CD14-positive monocyte (primary cell): ENCODE measurements at regions not wholly inside any gene's neighbourhood (a gene's known extent, or its start where the extent isn't known, plus 50 kb on each side); places are given as distances from the start of the nearest gene placed in this dataset.

Experiments
- DNase-seq, 3 donors: peaks; one replicate each; pipeline ENCODE4 v3.0.0-alpha.2; 2011 to 2022
- H2AFZ ChIP-seq: 2 replicates; pipeline ENCODE4 v1.6.0; 2012; ENCODE audit warnings: mild to moderate bottlenecking, low read depth, low read length, inconsistent platforms; ENCODE audit not compliant: insufficient read depth, poor library complexity, severe bottlenecking
- H3K27ac ChIP-seq, 2 donors: 1 replicate in 1 of 2; 2 replicates in 1 of 2; pipeline ENCODE4 v1.5.1; 2012 to 2013; ENCODE audit warnings: low read length in 2 of 2, control low read depth in 1 of 2, inconsistent platforms in 1 of 2, low read depth in 1 of 2, mild to moderate bottlenecking in 1 of 2
- H3K27me3 ChIP-seq, 2 donors: one replicate each; pipeline versions ENCODE4 v1.6.0 to v1.6.1; 2011 to 2013; ENCODE audit warnings: low read length in 2 of 2; ENCODE audit not compliant: control insufficient read depth in 2 of 2, insufficient read depth in 2 of 2
- H3K36me3 ChIP-seq, 2 donors: replicated peaks in 1 of 2; 1 replicate in 1 of 2; 2 replicates in 1 of 2; pipeline versions ENCODE4 v1.5.1 to v1.6.1; 2012 to 2013; ENCODE audit warnings: low read length in 2 of 2, control low read depth in 1 of 2, inconsistent platforms in 1 of 2, mild to moderate bottlenecking in 1 of 2; ENCODE audit not compliant: insufficient read depth in 2 of 2, control insufficient read depth in 1 of 2
- H3K4me1 ChIP-seq, 2 donors: 1 replicate in 1 of 2; 2 replicates in 1 of 2; pipeline versions ENCODE4 v1.5.1 to v1.6.1; 2012 to 2013; ENCODE audit warnings: low read length in 2 of 2, control low read depth in 1 of 2, inconsistent platforms in 1 of 2, mild to moderate bottlenecking in 1 of 2, moderate library complexity in 1 of 2; ENCODE audit not compliant: insufficient read depth in 2 of 2, control insufficient read depth in 1 of 2
- H3K4me2 ChIP-seq: replicated peaks from 2 replicates; pipeline ENCODE3; 2012; ENCODE audit warnings: low read length, moderate library complexity, mild to moderate bottlenecking; ENCODE audit not compliant: poor library complexity, severe bottlenecking; ENCODE audit errors: extremely low read depth
- H3K4me3 ChIP-seq, 3 experiments: fragments of 200-600 bp in 1 of 3; sonication (generic) in 1 of 3; replicated peaks in 1 of 3; 1 replicate in 2 of 3; 2 replicates in 1 of 3; pipeline ENCODE4 v1.5.1; 2011 to 2013; ENCODE audit warnings: low read length in 3 of 3, mild to moderate bottlenecking in 3 of 3, control low read depth in 2 of 3, low read depth in 2 of 3, inconsistent platforms in 1 of 3, moderate library complexity in 1 of 3
- H3K79me2 ChIP-seq: 2 replicates; pipeline ENCODE4 v1.6.0; 2012; ENCODE audit warnings: mild to moderate bottlenecking, control low read depth, inconsistent platforms, low read length, moderate library complexity; ENCODE audit not compliant: insufficient read depth
- H3K9ac ChIP-seq: 2 replicates; pipeline ENCODE4 v1.6.0; 2017; ENCODE audit warnings: low read length, mild to moderate bottlenecking; ENCODE audit not compliant: insufficient read depth, poor library complexity, severe bottlenecking
- H3K9me3 ChIP-seq, 2 donors: replicated peaks in 1 of 2; 1 replicate in 1 of 2; 2 replicates in 1 of 2; pipeline versions ENCODE4 v1.5.1 to v1.6.1; 2012 to 2013; ENCODE audit warnings: low read length in 2 of 2, control low read depth in 1 of 2; ENCODE audit not compliant: control insufficient read depth in 1 of 2, insufficient read depth in 1 of 2
- H4K20me1 ChIP-seq: 2 replicates; pipeline ENCODE4 v1.6.0; 2012; ENCODE audit warnings: mild to moderate bottlenecking, low read length, control low read depth, moderate library complexity; ENCODE audit not compliant: insufficient read depth
- H3K27ac Mint-ChIP-seq, 7 donors: one replicate each; pipeline ENCODE4 v1.8.0; 2020; ENCODE audit warnings: mild to moderate bottlenecking in 7 of 7, mixed read lengths in 7 of 7, moderate library complexity in 6 of 7, inconsistent platforms in 2 of 7
- H3K27me3 Mint-ChIP-seq, 3 donors: one replicate each; pipeline ENCODE4 v1.8.0; 2021 to 2022; ENCODE audit warnings: low read depth in 3 of 3, mild to moderate bottlenecking in 3 of 3, mixed read lengths in 3 of 3, moderate library complexity in 3 of 3, inconsistent platforms in 1 of 3
- H3K36me3 Mint-ChIP-seq, 2 donors: one replicate each; pipeline ENCODE4 v1.8.0; 2020; ENCODE audit warnings: mixed read lengths in 2 of 2, inconsistent platforms in 1 of 2, mild to moderate bottlenecking in 1 of 2
- H3K4me1 Mint-ChIP-seq: one replicate; pipeline ENCODE4 v1.8.0; 2020; ENCODE audit warnings: mild to moderate bottlenecking, mixed read lengths
- H3K4me3 Mint-ChIP-seq, 2 donors: one replicate each; pipeline ENCODE4 v1.8.0; 2020; ENCODE audit warnings: mild to moderate bottlenecking in 2 of 2, mixed read lengths in 2 of 2, moderate library complexity in 1 of 2
- H3K9me3 Mint-ChIP-seq, 7 donors: one replicate each; pipeline ENCODE4 v1.8.0; 2020 to 2022; ENCODE audit warnings: mixed read lengths in 7 of 7, mild to moderate bottlenecking in 6 of 7, moderate library complexity in 6 of 7, inconsistent platforms in 2 of 7
- WGBS: methylation state at CpG from one replicate; pipeline ENCODE4 v1.1.5; 2013; ENCODE audit warnings: missing lambda C conversion rate; ENCODE audit not compliant: insufficient coverage; 5-methylcytosine and 5-hydroxymethylcytosine counted together
- intact Hi-C, 2 donors: fragments of 100-400 bp; cut with micrococcal nuclease; formaldehyde crosslinking; loops; one replicate each; pipeline versions ENCODE4 v1.15.0 to v1.15.1; 2023
- TF ChIP-seq, protein P1 (sequence below): fragments of 200-600 bp; IDR thresholded peaks from one replicate; pipeline ENCODE4 v1.8.0; 2022; ENCODE audit warnings: antibody characterized with exemption, mild to moderate bottlenecking

DNA sequence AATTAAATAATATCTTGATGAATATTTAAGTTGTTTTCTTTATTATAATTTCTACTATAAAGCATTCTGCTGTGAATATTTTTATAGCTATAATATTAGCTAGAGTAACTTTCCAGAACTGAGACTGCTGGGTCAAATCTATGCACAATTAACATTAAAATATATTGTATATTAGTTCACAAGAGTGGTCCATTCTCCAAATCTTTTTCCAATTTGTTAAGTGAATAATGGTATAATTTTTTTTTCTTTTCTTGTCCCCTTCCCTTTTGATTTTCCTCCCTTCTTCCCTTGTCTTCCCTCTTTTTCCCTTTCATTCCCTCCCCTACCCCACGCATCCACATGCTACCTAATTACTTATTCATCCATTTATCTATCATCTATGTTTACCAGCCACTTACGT lies 977.5 kb downstream of the TUSC7 start:
- H3K27me3 ChIP-seq = no peaks in the 10 kb centered on the region
- no peak overlapping the region for H3K4me3 ChIP-seq
- DNase-seq = no peak
- 88% methylated on average over 1 of the region's 2 CpGs for WGBS
- no peak overlapping the region for H3K4me3 Mint-ChIP-seq
- H4K20me1 ChIP-seq = no peaks in the 10 kb centered on the region
- H3K36me3 Mint-ChIP-seq = no peaks in the 10 kb centered on the region
- H3K4me2 ChIP-seq = no peak overlapping the region
- H3K27ac ChIP-seq = no peak overlapping the region
- H2AFZ ChIP-seq = no peak overlapping the region
- TF ChIP-seq, protein P1, sequence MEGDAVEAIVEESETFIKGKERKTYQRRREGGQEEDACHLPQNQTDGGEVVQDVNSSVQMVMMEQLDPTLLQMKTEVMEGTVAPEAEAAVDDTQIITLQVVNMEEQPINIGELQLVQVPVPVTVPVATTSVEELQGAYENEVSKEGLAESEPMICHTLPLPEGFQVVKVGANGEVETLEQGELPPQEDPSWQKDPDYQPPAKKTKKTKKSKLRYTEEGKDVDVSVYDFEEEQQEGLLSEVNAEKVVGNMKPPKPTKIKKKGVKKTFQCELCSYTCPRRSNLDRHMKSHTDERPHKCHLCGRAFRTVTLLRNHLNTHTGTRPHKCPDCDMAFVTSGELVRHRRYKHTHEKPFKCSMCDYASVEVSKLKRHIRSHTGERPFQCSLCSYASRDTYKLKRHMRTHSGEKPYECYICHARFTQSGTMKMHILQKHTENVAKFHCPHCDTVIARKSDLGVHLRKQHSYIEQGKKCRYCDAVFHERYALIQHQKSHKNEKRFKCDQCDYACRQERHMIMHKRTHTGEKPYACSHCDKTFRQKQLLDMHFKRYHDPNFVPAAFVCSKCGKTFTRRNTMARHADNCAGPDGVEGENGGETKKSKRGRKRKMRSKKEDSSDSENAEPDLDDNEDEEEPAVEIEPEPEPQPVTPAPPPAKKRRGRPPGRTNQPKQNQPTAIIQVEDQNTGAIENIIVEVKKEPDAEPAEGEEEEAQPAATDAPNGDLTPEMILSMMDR = no peak
- H3K9me3 ChIP-seq = no peaks in the 10 kb centered on the region
- H3K27ac Mint-ChIP-seq = no peak overlapping the region
- peaks cover 0 to 2% (median 0%) of the 10 kb centered on the region in 7 donors for H3K9me3 Mint-ChIP-seq
- H3K4me1 ChIP-seq = no peaks in the 10 kb centered on the region
- H3K36me3 ChIP-seq = no peaks in the 10 kb centered on the region
- peaks cover 0 to 2% (median 1%) of the 10 kb centered on the region in 3 donors for H3K27me3 Mint-ChIP-seq
- intact Hi-C loops = no loop called here
- no peak overlapping the region for H3K9ac ChIP-seq
- H3K79me2 ChIP-seq = no peaks in the 10 kb centered on the region
- H3K4me1 Mint-ChIP-seq = no peaks in the 10 kb centered on the region

DNA sequence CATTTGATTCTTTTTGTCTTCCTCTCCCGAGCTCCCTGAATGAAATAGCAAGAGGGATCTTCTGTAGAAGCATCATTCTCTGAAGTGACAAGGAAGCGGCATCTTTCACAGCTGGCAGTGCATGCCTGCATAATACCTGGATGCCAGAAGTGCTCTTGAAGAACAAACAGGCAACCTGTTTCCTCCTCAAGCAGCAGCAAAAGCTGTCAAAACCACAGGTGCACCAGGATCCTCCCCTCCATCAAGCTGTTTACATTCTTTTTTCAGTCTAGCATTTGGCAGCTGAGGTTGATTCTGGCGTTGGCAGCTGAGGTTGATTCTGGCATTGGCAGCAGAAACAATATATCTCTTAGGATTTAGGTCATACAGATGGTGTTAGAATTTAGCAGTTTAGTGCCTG lies 979.0 kb downstream of the TUSC7 start:
- no peaks in the 10 kb centered on the region for H3K9me3 ChIP-seq
- no peak overlapping the region for H3K27ac ChIP-seq
- H3K4me2 ChIP-seq = no peak overlapping the region
- H3K9ac ChIP-seq = no peak overlapping the region
- Mint-ChIP-seq H3K27ac (no peak overlapping the region), H3K36me3 (no peaks in the 10 kb centered on the region), H3K4me1 (no peaks in the 10 kb centered on the region), H3K4me3 (no peak overlapping the region), H3K27me3 (peaks cover 0 to 2% (median 1%) of the 10 kb centered on the region in 3 donors), H3K9me3 (peaks cover 0 to 3% (median 1%) of the 10 kb centered on the region in 7 donors)
- intact Hi-C loops = no loop called here
- DNase-seq = no peak
- H2AFZ ChIP-seq = no peak overlapping the region
- WGBS = 76% methylated on average over 2 of the region's 3 CpGs
- no peaks in the 10 kb centered on the region for H3K27me3 ChIP-seq
- H3K36me3 ChIP-seq = no peaks in the 10 kb centered on the region
- TF ChIP-seq, protein P1 = no peak
- H3K79me2 ChIP-seq = no peaks in the 10 kb centered on the region
- H3K4me3 ChIP-seq = no peak overlapping the region
- no peaks in the 10 kb centered on the region for H3K4me1 ChIP-seq
- no peaks in the 10 kb centered on the region for H4K20me1 ChIP-seq
